CD4-positive, alpha-beta T cell treated with Interleukin-21 for 1 hour (primary cell): ENCODE measurements at regions not wholly inside any gene's neighbourhood (a gene's known extent, or its start where the extent isn't known, plus 50 kb on each side); places are given as distances from the start of the nearest gene placed in this dataset.
"Not testable (repeated sequence)": the region's sequence is repeated elsewhere in the genome, so short reads cannot be mapped to it uniquely, and the experiment has no call there.

Source experiments
- DNase-seq: peaks from one replicate; pipeline ENCODE4 v3.0.0-alpha.2; 2020

DNA sequence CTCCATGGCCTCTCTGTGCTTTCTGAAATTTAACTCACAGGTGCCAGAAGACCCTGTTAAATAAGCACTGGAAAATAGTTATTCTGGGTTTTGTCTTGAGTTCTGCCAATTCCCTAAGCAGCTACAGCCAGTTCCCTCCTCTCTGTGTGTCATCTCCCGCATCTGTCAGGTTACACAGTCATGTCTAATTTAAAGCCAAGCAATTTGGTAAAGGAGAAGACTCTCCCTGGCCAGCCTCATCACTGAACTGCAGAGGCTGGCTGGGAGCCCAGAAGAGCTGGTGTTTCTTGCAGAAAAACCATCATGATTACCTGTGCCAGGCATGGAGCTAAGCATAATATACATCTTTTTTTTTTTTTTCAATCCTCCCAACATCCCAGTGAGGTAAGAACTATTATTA is 141.3 kb upstream of the ZNF366 start:
- DNase-seq: no peak

DNA sequence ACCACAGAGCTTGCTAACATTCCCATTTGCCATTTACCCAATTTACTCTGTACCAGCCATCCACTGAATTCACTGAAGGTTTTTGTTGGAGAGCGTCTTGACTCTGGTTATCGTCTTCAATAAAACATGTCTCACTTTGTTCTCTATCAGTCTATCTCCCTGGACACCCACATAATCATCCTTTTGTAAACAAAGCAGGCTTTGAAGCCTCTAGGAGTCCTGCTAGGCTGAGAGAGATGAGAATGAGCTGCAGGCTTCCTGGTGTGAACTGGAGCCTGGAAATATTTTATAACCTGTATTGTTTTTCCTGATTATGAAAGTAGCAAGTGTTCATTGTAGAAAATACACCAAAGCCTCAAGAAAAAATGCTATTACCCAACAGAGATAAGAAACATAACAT is 140.6 kb upstream of the ZNF366 start:
- no peak for DNase-seq

DNA sequence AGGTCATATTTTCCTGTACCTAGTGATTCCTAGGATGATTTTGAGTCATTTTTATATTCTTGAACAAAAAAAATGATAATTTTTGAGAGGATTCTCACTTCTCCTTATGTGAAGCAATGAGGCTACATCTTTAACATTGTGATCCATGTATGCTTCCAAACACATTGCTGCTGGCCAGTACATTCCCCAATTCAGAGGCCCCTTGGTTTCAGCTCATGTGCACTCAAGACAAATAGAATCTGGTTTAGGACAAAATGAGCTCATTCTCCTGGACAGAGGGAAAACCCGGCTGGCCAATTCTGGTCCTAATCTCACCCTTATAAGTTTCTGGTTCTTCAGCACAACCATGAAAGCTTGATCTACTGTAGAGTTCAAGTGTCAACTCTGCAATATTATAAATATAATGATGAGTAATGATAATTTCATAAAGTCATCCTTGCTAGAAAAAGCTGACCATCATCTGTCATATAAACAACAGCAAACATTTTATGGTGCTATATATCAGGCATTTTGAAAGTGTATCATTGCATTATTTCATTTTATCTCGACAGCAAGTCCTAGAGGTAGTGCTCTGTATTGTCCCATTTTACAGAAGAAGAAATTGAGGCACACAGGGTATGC is 139.1 kb upstream of the ZNF366 start:
- no peak for DNase-seq

DNA sequence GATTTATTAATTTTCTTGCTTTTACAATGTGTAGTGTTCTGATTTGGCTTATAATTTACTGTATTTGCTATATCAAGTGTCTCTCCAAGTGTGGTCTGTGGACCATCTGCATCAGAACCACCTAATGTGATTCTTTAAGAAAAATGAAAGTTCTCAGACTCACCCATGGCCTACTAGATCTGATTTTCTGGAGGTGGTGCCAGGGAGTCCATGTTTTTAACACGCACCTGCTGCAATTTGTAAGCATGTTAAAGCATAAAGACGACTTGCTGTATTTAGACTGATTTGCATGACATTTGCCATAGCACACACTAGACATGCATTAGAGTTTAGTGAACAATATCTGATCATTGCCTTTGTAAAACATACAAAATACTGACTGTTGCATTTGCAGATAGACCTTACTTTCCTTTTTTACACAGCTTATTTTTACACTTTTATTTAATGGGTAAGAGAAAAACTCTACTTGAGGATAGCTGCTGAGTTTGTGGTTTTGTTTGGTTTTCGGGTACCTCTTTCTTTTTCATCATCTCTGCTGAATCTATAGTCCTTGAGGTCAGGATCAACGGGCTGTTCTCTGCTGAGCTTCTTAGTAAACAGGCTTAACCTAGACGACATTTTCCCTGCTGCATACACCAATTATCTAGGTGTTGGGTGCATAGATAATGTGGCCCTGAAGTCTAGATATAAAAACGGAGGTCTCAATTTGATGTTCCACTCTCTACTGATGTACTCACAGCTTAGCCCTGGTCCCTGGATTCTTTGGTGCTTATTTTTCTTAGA is 138.0 kb upstream of the ZNF366 start:
- no peak for DNase-seq

DNA sequence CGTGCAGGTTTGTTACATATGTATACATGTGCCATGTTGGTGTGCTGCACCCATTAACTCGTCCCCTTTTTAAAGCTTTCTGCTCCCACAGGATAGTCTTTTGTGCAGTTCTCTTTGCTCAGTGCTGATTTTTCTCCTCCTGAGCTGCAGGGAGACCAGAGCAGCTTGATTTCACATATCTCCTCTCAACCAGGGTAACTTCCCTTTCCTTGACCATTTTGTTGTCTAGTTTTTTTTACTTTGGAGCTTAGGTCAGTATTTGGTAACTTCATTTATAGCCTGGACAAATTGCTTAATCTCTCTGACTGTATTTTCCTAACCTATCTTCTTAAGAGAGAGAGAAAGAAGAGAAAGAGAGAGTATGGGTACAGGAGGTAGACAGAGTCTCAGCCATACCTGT is 137.1 kb upstream of the ZNF366 start:
- no peak for DNase-seq

DNA sequence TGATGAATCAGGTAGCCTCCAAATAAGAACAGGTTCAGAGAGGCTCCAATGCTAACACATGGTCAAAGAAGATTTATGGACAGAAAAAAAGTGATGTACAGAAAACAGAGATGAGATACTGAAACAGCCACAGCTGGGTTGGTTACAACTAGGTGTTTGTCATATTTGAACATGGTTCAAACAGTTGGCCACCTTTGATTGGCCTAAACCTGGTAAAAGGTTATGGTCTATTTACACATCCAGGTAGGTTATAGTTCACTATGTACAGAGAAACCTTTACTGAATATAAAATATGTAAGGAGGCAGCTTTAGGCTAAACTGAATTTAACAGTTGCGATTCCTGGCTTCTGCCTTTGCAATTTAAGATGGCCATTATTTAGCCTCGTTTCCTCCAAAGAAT is 134.0 kb upstream of the ZNF366 start:
- DNase-seq: no peak

DNA sequence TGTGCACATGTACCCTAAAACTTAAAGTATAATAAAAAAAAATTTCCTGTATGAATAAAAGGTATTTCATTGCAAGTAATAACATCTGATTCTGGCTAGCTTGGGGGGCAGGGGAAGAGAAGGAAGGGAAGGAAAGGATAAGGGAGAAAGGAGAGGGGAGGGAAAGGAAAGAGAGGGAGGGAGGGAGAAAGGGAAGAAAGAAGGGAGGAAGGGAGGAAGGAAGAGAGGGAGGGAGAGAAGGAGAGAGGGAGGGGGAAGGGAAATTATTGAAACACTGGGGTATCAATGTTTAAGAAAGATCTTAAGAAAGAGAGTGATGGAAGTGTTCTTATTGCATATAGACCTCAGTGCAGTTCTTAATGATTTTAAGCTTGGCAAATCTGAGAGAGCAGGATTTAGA is 129.8 kb upstream of the ZNF366 start:
- DNase-seq: no peak

DNA sequence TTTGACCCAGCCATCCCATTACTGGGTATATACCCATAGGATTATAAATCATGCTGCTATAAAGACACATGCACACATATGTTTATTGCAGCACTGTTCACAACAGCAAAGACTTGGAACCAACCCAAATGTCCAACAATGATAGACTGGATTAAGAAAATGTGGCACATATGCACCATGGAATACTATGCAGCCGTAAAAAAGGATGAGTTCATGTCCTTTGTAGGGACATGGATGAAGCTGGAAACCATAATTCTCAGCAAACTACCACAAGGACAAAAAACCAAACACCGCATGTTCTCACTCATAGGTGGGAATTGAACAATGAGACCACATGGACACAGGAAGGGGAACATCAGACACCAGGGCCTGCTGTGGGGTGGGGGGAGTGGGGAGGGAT is 129.4 kb upstream of the ZNF366 start:
- DNase-seq: not testable (repeated sequence)

DNA sequence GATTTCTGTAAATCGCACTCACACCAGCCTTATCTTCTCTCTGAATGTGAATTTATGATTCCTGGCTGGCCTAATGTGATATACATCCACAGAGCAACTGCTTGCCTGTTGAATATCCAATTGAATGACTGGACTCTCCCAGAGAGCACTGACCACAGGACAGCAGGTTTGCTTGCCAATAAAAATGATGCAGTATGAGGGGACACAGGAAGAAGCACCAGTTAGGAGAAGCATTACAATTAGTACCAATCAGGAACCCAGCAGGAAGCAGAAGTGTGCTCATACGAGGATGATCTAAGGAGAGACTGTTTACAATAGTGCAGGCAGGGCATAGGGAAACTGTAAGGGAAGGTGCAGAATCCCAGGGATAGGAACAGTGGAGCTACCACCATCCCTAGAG is 127.2 kb upstream of the ZNF366 start:
- no peak for DNase-seq

DNA sequence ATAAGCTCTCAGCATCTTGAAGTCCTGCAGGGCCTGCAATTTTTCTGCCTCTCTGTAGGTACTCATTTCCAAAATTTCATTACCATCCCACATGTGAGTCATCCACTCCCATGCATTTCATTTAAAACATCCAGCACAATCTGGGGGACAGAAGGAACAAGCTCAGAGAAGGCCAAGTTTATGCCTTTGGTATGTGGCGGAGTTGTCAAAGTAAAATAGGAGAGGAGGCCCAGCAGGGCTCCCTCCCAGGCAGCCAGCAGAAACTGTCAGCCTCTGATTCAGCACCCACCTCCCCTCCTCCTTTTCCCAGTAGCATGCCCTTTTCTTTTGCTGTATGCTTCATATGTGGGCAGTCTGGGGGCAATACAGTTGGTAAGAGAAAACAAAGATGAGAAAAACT is 126.4 kb upstream of the ZNF366 start:
- DNase-seq: no peak

DNA sequence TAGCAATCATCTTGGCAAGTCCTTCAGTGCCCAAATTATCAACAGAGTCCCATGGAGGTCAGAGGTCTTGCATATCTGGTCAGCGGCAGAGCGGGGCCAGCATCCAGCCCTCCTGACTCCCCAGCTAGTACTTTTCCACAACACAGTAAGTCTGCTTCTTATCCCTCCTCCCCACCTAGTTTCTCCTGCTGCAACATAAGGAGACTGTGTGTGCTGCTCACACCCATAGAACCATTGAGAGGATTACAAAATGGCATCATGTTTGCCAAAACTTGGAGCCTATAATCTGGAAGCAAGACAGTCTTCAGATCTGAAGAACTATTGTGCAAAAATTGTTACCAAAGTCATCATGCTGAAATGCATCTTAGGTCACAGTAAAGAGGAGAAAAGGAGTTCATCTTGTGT is 125.8 kb upstream of the ZNF366 start:
- no peak for DNase-seq

DNA sequence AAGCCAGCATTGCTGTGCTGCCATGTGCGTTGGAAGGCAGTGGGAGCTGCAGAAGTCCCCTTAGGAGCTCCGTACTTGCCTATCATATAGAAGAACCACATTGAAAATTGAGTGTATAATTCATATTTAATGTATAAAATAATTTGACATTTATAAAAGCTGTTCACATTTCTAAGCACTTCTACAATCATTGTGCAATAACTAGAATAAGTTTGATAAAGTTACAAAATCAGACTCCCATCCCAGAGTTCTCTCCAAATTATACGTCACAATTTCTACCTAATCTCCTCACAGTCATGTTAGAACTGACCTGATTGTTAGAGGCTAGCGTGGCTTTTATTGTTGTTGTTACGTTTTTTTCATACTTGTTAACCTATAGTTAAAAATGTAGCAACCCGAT is 123.5 kb upstream of the ZNF366 start:
- no peak for DNase-seq

DNA sequence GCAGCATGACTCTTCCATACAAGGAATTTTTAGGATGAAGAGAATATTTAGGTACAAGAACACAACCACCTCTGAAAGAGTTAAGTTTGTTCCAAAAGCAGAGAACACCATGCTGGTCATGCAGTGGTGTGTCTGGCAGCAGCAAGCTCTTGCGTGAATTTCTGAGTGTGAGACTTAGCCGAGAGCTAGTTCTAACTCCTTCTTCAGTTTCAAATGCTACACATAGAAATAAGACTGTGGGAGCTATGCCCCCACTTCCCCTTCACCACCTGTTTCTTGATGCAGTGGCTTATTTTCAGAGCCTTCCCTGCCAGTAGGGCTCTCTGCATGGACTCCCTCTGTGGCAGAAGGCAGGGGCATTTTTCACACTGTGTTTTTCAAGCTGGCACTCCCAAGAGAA is 122.9 kb upstream of the ZNF366 start:
- DNase-seq: no peak

DNA sequence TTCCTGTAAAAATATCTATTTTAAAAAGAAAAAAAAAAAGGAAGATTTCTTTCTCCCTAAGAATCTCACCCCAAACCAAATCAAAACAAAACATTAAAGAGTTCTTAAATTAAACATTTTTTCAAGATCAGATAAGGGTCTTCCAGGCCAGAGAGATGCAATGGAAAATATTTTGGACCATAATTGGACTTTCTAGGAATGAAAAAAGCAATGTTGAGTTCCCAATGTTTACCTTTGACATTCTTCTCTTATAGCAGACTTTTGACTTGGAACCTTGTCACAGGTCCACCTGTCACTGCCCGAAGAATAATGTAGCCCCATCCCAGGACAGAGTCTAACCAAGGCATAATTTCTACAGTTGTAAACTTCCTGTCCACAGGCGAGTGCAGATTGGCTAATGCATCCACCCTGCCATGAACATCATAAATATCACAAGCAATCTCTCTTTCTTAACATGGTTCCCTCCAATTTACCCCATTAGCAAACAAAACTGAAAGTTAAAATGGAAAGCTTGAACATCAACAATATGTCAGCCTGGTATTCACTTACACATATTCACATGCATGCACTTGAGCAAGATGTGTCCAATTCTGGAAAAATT is 121.7 kb upstream of the ZNF366 start:
- no peak for DNase-seq

DNA sequence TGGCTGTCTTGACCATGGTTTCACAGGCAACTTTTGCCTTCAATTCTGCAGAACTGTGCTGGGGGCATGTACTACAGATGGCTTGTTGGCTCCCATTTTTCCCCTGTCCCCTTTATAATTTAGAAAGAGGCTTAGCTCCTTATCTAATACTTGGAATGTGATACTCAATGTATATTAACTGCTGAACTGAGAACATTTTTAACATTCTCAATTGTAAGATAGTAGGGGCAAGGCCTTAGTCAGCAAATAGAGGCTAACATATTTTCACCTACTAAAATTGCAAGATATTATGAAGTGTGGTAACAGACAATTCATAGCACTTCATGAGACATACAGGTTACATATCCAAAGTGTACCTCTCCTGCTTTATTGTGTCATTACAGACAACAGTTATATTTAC is 118.1 kb upstream of the ZNF366 start:
- no peak for DNase-seq

DNA sequence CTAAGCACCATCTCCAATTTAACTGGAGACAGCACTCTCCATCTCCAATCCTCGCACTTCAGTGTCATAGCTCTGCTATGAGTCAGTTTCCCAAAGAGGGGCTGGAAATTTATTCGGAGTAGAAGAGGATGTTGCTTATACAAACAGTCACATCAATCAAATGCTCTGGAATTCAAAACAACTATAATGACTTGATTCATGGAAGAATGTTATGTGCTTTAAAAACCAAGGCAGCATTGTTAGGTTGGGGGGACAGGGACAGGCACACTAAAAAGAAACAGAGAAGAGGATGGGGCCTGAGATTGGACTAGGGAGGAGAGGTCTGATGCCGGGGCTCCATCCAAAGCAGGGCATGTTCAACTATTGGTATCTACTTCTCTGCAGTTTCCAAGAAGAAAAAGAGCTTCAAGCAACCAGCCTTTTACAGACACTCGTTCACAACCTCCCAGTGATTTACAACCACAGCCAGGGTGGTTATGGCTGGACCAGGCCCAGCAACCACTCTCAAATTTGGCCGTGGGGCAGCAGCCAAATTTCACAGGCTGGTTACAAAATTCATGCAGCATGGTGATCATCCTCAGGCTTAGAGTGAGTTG is 117.5 kb upstream of the ZNF366 start:
- DNase-seq: no peak

DNA sequence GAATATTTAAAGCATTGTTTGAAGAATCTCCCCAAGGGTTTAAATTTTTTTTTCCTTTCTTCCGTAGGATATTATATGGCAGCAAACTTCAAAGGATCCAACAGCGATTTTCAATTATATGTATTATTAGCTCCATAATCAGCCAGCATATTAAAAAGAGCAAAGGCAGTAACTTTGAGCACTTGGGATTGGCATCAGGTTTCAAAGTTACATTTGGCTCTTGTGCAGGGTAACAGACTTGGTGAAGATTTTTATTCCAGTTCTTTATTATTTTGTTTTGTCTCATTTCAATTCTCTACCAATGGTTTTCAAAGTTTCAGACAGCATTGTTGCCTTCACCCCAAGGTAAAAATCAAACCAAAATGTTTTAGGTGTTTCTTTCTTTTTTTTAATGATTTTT is 116.7 kb upstream of the ZNF366 start:
- no peak for DNase-seq

DNA sequence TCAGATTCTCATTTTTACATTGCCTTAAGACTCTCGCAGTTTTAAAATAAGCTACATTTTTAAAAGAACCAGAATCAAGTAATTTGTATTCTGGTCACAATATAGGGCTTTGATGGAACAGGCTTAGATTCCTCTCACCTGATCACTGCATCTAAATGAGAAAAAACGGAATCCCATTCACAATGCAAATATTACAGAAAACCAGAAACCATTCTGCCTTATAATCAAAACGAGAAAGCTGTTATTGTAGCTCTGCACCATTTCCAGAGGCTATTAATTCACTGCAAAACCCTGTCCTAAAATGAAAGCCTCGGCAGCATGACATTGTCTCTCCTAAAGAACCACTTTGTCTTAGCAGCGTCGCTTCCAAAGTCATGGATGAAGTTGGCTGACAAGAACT is 116.1 kb upstream of the ZNF366 start:
- DNase-seq: no peak

DNA sequence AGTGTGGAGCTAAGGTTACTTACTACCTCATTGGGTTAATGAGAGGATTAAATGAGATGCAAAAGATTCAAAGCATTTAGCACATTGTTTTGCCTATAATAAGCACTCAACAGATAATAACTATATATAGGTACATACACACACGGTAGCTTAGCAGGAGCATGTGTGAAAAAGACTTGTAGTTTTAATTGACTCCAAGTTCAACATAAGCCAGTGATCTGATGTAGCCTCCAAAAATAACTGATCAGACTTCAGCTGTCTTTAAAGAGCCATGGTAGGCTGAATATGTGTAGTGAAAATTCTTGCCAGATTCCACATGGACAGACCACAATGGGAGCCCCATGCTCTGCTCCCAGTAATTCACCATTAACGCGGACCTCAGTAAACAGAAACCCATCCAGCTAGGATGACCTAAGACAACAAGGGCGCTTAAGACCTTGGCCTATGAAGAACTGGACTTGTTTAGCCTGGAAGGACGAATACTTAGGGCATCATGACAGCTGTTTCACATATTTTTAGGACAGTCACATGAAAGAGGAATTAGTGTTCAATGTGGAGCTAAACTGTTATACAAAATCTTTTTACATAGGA is 115.1 kb upstream of the ZNF366 start:
- no peak for DNase-seq

DNA sequence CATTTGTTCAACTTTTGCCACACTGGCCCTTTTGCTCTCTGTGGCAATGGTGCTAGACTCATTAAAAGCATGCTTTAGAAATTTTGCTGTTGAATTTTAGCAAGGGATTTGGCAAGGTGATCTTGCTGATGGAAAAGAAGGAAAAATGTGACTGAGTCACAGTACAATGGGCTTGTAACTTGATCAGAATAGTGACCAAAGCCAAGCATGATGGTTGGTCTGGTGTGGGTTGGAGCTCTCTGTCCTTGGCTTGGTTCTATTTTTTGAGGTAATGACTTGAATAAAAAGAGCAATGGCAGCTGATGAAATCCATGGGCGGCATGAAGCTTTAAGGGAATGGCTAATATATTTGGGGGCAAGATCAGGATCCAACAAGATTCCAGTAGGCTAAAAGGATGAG is 114.4 kb upstream of the ZNF366 start:
- no peak for DNase-seq

DNA sequence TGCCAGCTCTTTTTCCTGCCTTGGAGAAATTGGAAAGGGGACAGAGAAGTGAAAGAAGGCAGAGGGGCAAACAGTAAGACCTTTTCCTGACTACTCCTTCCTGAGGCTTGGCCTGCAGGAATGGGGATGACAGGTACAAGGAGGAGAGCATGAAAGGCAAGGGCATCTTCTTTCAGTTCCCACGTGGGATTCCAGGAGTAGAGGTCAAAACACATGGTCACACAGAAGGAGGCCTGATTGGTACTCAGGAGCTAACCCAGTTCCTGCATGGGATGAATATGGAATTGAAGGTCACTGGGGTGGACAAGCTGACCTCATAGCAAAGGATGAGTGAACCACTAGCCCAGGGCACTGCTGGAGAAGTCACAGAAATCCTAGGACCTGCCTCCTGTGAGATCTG is 112.5 kb upstream of the ZNF366 start:
- no peak for DNase-seq

DNA sequence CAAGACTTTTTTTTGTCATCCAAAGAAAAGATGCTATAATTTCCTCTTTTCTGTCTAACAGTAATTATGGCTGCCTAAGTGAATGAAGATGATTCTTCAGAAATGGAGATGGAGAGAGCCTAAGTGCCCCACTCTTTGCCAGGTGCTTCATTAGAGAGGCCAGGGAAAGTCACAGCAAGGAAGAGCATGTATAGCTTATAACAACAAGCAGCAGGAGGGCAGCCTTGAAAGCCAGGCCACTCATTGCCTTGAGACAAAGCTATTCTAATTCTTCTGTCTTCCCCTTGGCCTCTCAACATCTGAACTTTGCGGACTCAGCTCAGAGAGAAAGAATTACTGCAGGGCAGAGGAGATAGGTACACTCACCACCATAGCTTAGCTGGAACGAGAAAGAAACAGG is 112.0 kb upstream of the ZNF366 start:
- no peak for DNase-seq

DNA sequence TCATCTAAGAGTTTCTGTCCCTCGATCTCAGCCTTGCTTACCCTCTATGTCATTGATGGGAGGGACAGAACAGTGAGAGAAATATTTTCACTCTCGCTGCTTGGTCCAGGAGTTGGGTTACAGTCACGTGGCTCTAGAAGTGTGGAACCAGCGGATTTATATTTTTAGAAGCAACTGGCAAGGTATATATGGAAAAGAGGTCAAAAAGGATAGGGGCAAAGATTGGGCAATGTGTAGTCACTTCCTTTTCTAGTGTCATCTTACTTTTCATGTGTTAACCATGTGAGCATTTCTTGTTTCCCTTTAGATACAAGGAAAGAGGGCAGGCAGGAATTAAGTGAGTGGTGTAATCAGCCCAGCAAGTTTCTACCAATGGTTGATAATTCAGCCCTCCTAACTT is 111.5 kb upstream of the ZNF366 start:
- DNase-seq: no peak

DNA sequence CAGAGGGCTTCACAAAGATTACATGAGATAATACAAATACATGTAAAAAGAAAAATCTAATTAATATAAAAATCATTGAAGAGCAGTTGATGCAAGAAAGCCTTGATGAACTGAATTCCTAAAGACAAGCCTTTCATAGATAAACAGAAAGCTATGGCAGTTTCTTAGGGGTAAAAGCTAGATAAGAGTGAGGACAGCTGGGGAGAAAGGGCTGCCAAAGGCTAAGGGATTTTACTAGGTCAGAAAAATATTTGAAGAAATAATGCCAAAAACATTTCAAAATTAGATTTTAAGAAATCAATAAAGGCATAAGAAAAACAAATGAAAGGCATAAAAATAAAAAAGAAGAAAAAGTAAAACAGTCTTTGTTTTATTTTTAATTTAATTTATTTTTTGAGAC is 107.9 kb upstream of the ZNF366 start:
- DNase-seq: no peak
